Colonic mucosa (tissue), 4 donors: ENCODE measurements at regions not wholly inside any gene's neighbourhood (a gene's known extent, or its start where the extent isn't known, plus 50 kb on each side); places are given as distances from the start of the nearest gene placed in this dataset.

Experiments
- DNase-seq: peaks from one replicate; pipeline ENCODE4 v3.0.0-alpha.2; 2020
- H3K27ac ChIP-seq: fragments of 200-600 bp; one replicate; pipeline ENCODE4 v1.8.0; 2021
- H3K27me3 ChIP-seq: fragments of 200-600 bp; one replicate; pipeline ENCODE4 v1.8.0; 2021
- H3K36me3 ChIP-seq: fragments of 200-600 bp; one replicate; pipeline ENCODE4 v1.8.0; 2021
- H3K4me1 ChIP-seq: fragments of 200-600 bp; one replicate; pipeline ENCODE4 v1.8.0; 2021; ENCODE audit warnings: mild to moderate bottlenecking
- H3K4me3 ChIP-seq: fragments of 200-600 bp; one replicate; pipeline ENCODE4 v1.8.0; 2021
- H3K9ac ChIP-seq, 2 donors: one replicate each; pipeline ENCODE4 v1.7.0; 2013; ENCODE audit warnings: control low read depth in 2 of 2, low read depth in 2 of 2, low read length in 2 of 2
- H3K9me3 ChIP-seq: fragments of 200-600 bp; one replicate; pipeline ENCODE4 v1.8.0; 2021
- CTCF ChIP-seq: fragments of 200-600 bp; IDR thresholded peaks from one replicate; pipeline ENCODE4 v1.8.0; 2022; ENCODE audit warnings: antibody characterized with exemption, mild to moderate bottlenecking
- intact Hi-C: fragments of 100-400 bp; cut with DNase I; formaldehyde crosslinking; loops from one replicate; pipeline ENCODE4 v1.14.1; 2022
- donor health status: healthy.
- donor health status: DM: no; HTN: no; CAD: no.
- donor health status: DM: no; HTN: no; CAD: no.

GRCh38 chr3:24734019-24734418 is 239.4 kb upstream of the THRB start:
- Histone ChIP-seq H3K9me3 (no peaks in the 10 kb centered on the region), H3K9ac (no peak overlapping the region), H3K4me3 (no peak overlapping the region), H3K4me1 (no peaks in the 10 kb centered on the region), H3K36me3 (no peaks in the 10 kb centered on the region), H3K27ac (no peak overlapping the region), H3K27me3 (no peaks in the 10 kb centered on the region)
- TF ChIP-seq CTCF = no peak
- DNase-seq = no peak
- intact Hi-C loops = no loop called here

- intact Hi-C loops = no loop called here
- no peak for TF ChIP-seq CTCF
Observed at GRCh38 chr3:24736701-24737100, 242.1 kb upstream of the THRB start.

GRCh38 chr3:24740326-24740725 is 245.7 kb upstream of the THRB start:
- intact Hi-C loops = no loop called here
- Histone ChIP-seq H3K9me3 (no peaks in the 10 kb centered on the region), H3K27ac (no peak overlapping the region), H3K9ac (no peak overlapping the region), H3K4me3 (no peak overlapping the region), H3K4me1 (no peaks in the 10 kb centered on the region), H3K27me3 (no peaks in the 10 kb centered on the region), H3K36me3 (no peaks in the 10 kb centered on the region)
- DNase-seq = no peak
- no peak for TF ChIP-seq CTCF

More at GRCh38 chr3:24736701-24737100, 242.1 kb upstream of the THRB start:
- Histone ChIP-seq H3K27me3 (no peaks in the 10 kb centered on the region), H3K4me1 (no peaks in the 10 kb centered on the region), H3K9ac (no peak overlapping the region), H3K9me3 (no peaks in the 10 kb centered on the region), H3K36me3 (no peaks in the 10 kb centered on the region), H3K27ac (no peak overlapping the region), H3K4me3 (no peak overlapping the region)
- no peak for DNase-seq

- Histone ChIP-seq H3K9ac (no peak overlapping the region), H3K27ac (no peak overlapping the region), H3K36me3 (no peaks in the 10 kb centered on the region), H3K27me3 (no peaks in the 10 kb centered on the region), H3K4me1 (no peaks in the 10 kb centered on the region), H3K9me3 (no peaks in the 10 kb centered on the region), H3K4me3 (no peak overlapping the region)
- DNase-seq = no peak
- no peak for TF ChIP-seq CTCF
- intact Hi-C loops = no loop called here
Observed at GRCh38 chr3:24741506-24741905, 246.9 kb upstream of the THRB start.

DNA sequence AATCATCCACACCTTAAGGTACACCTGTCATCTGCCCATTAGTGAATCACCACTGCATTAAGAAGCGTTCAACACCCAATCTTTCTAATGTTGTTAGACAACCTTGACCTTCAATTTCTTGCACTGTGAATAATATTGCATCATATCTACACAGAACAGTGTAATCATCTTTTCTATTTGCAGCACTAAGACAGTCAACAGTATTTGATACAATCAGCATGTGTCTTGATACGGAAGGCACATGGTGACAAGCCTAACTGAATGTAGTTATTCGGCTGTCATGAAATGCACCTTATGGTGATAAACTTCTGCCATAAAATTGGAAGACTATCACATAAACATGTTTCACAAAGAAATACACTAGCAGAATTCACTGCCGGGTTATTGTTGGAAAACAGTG is 253.9 kb upstream of the THRB start:
- intact Hi-C loops = no loop called here
- Histone ChIP-seq H3K9ac (no peak overlapping the region), H3K27me3 (no peaks in the 10 kb centered on the region), H3K36me3 (no peaks in the 10 kb centered on the region), H3K4me3 (no peak overlapping the region), H3K4me1 (no peaks in the 10 kb centered on the region), H3K9me3 (no peaks in the 10 kb centered on the region), H3K27ac (no peak overlapping the region)
- DNase-seq = no peak
- TF ChIP-seq CTCF = no peak

DNA sequence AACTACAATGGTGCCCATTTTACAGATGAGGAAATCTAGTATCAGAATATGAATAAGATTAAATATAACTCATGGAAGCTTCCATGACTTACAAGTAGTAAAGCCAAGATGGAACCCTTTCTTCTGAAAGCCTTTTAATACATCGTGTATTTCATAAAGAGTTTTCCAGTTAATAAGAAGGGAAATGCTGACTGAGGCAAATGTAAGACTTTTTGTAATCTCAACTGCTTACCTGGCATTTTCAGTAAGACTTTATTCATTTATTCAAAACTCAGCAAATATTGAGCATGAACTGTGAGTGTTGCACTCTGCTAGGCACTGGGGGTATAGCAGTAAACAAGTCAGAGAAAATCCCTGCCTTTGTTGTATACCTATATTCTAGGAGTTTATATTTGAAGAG is 256.4 kb upstream of the THRB start:
- Histone ChIP-seq H3K27me3 (no peaks in the 10 kb centered on the region), H3K27ac (no peak overlapping the region)

More for the DNA sequence above, 256.4 kb upstream of the THRB start:
- no peak overlapping the region for H3K9ac ChIP-seq
- no peaks in the 10 kb centered on the region for H3K36me3 ChIP-seq
- no peak for DNase-seq
- intact Hi-C loops = no loop called here
- no peak for TF ChIP-seq CTCF
- no peaks in the 10 kb centered on the region for H3K9me3 ChIP-seq
- H3K4me1 ChIP-seq = no peaks in the 10 kb centered on the region
- no peak overlapping the region for H3K4me3 ChIP-seq
